OCI-LY1 (cell line): ENCODE measurements at regions not wholly inside any gene's neighbourhood (a gene's known extent, or its start where the extent isn't known, plus 50 kb on each side); places are given as distances from the start of the nearest gene placed in this dataset.

Experiments used
- CTCF ChIP-seq: fragments of 200-600 bp; sonication (generic), shearing (Covaris generic); IDR thresholded peaks from 2 replicates; pipeline ENCODE4 v1.5.1; 2017; ENCODE audit warnings: mild to moderate bottlenecking, antibody characterized with exemption, low read length, moderate library complexity, mixed read lengths
- EZH2 ChIP-seq: fragments of 200-600 bp; sonication (generic), shearing (Covaris generic); IDR thresholded peaks from 2 replicates; pipeline ENCODE4 v1.8.0; 2017; ENCODE audit warnings: borderline replicate concordance, mixed run types, mild to moderate bottlenecking, antibody characterized with exemption, low read length, moderate library complexity, mixed read lengths

DNA sequence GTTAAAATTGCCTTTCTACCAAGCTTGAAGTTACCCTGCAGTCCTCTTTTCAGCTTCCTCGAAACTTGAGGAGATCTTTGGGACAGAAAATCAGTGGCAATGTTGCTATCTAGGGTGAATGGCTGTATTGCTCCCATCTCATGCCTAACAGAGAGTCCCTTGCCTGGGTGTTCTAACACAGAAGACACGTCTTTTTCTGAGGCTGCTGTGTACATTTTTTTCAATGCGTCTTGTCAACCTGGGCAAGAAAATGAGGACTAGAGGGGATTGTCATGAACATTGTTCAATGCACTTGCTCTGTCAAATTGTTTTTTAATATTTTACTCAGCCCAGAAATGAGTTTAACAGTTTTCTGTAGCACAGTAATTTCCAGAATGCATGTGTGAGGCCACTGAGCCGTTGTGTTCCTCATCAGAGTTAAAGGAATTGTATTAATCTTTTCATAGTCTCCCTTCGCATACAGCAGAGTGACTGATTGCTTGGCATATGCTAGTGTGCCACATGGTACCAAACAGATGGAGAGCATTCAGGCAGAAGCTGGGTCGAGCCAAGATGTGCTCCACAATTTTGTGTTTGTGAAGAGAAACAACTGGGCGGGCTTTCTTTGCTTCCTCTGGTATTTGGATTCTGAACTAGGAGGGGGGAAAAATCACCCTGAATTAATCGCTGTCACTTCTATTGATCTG is 86.0 kb downstream of the CASP12 start:
- TF ChIP-seq CTCF = no peak
- TF ChIP-seq EZH2 = no peak
